Endothelial cell of hepatic sinusoid (primary cell): ENCODE measurements at regions not wholly inside any gene's neighbourhood (a gene's known extent, or its start where the extent isn't known, plus 50 kb on each side); places are given as distances from the start of the nearest gene placed in this dataset.
"Not testable (repeated sequence)": the region's sequence is repeated elsewhere in the genome, so short reads cannot be mapped to it uniquely, and the experiment has no call there.

ENCODE experiments used
- in situ Hi-C: cut with HindIII; loops from 2 replicates; pipeline ENCODE4 v1.10.0; 2017; ENCODE audit warnings: low sequenced_read_pairs

GRCh38 chr4:164614999-164615398 is 138.9 kb upstream of the SMIM31 start:
- in situ Hi-C loops, result no loop called here

- in situ Hi-C loops, result no loop called here
Measured at GRCh38 chr4:164615964-164616363, 138.0 kb upstream of the SMIM31 start.

- in situ Hi-C loops, result no loop called here
Measured at GRCh38 chr4:164616961-164617360, 137.0 kb upstream of the SMIM31 start.

- in situ Hi-C loops, result no loop called here
Measured at GRCh38 chr4:164617426-164617825, 136.5 kb upstream of the SMIM31 start.

DNA sequence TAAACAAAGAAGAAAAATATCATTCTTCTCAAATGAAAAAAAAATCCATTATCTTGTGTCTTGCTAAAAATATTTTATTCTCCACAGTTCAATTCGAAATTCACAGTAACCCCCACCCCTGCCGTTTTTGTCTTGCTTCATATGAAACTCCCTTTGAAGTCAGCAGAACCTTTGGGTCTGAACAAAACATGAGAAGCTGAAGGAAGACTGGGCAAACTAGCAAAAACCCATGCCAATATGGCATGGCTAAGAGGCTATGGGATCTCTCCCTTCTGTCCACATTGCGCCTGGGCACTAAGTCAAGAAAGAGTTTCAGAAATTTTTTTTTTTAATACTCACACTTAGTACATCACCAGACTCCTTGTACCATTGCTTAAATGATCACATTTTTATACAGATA is 136.0 kb upstream of the SMIM31 start:
- in situ Hi-C loops, result no loop called here

GRCh38 chr4:164621886-164622521 is 131.9 kb upstream of the SMIM31 start:
- in situ Hi-C loops, result no loop called here

- in situ Hi-C loops, result no loop called here
Measured at GRCh38 chr4:164623099-164623498, 130.8 kb upstream of the SMIM31 start.

DNA sequence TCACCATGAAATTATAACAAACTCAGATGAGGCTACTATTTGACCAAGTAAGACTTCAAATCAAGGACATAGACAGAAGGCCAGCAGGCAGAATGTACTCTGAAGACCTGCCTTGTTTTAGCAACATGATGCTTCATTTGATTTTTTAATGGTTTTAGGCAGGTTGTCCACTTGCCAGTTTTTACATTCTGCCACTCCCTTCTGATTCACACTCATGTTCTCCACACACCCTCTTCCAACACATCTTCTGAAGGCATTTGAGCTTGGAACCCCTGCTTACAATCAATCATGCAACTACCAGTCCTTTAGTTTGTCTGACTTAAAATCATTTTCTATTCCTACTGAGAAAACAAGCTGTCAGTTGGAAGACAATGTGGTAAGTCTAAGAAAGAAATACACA is 114.9 kb upstream of the SMIM31 start:
- in situ Hi-C loops, result no loop called here

- in situ Hi-C loops, result no loop called here
Measured at GRCh38 chr4:164648151-164648848, 105.6 kb upstream of the SMIM31 start.

GRCh38 chr4:164648849-164649212 is 105.1 kb upstream of the SMIM31 start:
- in situ Hi-C loops, result no loop called here

GRCh38 chr4:164659765-164660164 is 94.2 kb upstream of the SMIM31 start:
- in situ Hi-C loops, result no loop called here

- in situ Hi-C loops, result not testable (repeated sequence)
Measured at GRCh38 chr4:164676152-164676551, 77.8 kb upstream of the SMIM31 start.

- in situ Hi-C loops, result no loop called here
Measured at GRCh38 chr4:164683040-164683439, 70.9 kb upstream of the SMIM31 start.

DNA sequence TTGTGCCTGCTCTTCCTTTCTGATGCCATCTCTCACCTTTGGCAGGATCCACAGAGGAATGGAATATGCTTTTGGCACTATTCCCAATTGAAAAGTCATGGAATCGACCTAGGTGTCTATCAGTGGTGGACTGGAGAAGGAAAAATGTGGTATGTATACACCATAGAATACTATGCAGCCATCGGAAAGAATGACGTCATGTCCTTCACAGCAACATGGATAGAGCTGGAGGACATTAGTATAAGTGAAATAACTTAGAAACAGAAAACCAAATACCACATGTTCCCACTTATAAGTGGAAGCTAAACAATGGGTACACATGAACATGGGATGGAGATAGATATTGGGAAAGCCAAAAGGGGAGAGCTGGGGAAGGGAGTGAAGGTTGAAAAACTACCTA is 58.3 kb upstream of the SMIM31 start:
- in situ Hi-C loops, result no loop called here

DNA sequence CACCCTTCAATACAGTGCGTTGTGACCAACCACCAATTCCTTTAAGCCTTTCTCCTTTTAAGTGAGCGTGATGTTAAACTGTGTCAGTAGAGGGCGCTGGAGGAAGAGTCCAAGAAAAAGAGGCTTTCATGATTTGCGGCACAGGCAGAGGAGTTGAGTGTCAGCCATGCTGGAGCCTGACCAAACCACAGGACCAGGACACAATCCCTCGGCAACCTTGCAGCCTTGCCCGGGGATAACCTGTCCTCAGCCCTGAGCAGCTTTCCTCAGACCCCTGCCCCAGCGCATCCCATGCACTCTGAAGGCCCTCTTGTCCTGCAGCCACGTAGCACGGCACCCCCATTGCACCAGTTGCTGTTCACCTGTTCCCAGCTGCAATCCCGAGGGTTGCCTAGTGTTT is 53.5 kb upstream of the SMIM31 start:
- in situ Hi-C loops, result no loop called here

GRCh38 chr4:164701665-164702064 is 52.3 kb upstream of the SMIM31 start:
- in situ Hi-C loops, result no loop called here
